H1 (cell line): ENCODE measurements at regions not wholly inside any gene's neighbourhood (a gene's known extent, or its start where the extent isn't known, plus 50 kb on each side); places are given as distances from the start of the nearest gene placed in this dataset.

Source experiments
- CTCF ChIA-PET: fragments of 300-600 bp; sonication (Branson Sonifier 250); formaldehyde crosslinking; loops from one replicate; lab custom pipeline; 2021; ENCODE audit not compliant: partially characterized antibody; lab: Charles Lee
- POLR2A ChIA-PET: fragments of 300-600 bp; sonication (Branson Sonifier 250); formaldehyde crosslinking; loops from one replicate; lab custom pipeline; 2021; ENCODE audit warnings: inconsistent platforms; ENCODE audit not compliant: partially characterized antibody; lab: Charles Lee
- DNase-seq, 2 experiments: peaks; one replicate each; pipeline versions ENCODE4 v3.0.0 to v3.0.0-alpha.2; 2010 to 2022; ENCODE audit warnings: low spot score in 2 of 2, low read depth in 1 of 2, mixed read lengths in 1 of 2
- FAIRE-seq: peaks from 2 replicates; lab custom pipeline; 2011; peaks lifted over from hg19 to GRCh38; lab: Jason Lieb, UNC
- H2AFZ ChIP-seq: 2 replicates; pipeline ENCODE4 v1.8.1; 2012; ENCODE audit warnings: low read length, inconsistent platforms
- H2AK5ac ChIP-seq: 2 replicates; pipeline ENCODE4 v1.6.1; 2013; ENCODE audit warnings: low read depth, low read length
- H2BK120ac ChIP-seq: replicated peaks from 2 replicates; pipeline ENCODE3; 2013; ENCODE audit warnings: low read depth, low read length, inconsistent platforms
- H2BK12ac ChIP-seq: 2 replicates; pipeline ENCODE4 v1.6.1; 2013; ENCODE audit warnings: low read depth, low read length
- H2BK15ac ChIP-seq: 2 replicates; pipeline ENCODE4 v1.6.1; 2013; ENCODE audit warnings: low read length
- H2BK20ac ChIP-seq: 2 replicates; pipeline ENCODE4 v1.6.1; 2013; ENCODE audit warnings: low read length
- H2BK5ac ChIP-seq: 2 replicates; pipeline ENCODE4 v1.6.1; 2013; ENCODE audit warnings: low read depth, low read length
- H3K14ac ChIP-seq: 2 replicates; pipeline ENCODE4 v1.6.1; 2013; ENCODE audit warnings: inconsistent platforms; ENCODE audit not compliant: insufficient read length
- H3K18ac ChIP-seq: 2 replicates; pipeline ENCODE4 v1.6.1; 2013; ENCODE audit warnings: low read length; ENCODE audit errors: extremely low read depth
- H3K23ac ChIP-seq: 2 replicates; pipeline ENCODE4 v1.6.1; 2013; ENCODE audit warnings: inconsistent platforms; ENCODE audit not compliant: insufficient read length
- H3K23me2 ChIP-seq: 2 replicates; pipeline ENCODE4 v1.6.1; 2013; ENCODE audit warnings: low read depth, low read length
- H3K27ac ChIP-seq: 2 replicates; pipeline ENCODE4 v1.6.1; 2011; ENCODE audit warnings: low read depth, low read length, inconsistent platforms
- H3K27me3 ChIP-seq, 4 experiments: replicated peaks in 1 of 4; 1 replicate in 1 of 4; 2 replicates in 3 of 4; pipeline versions ENCODE4 v1.6.1 to v1.8.1; 2011 to 2013; ENCODE audit warnings: low read length in 3 of 4, mild to moderate bottlenecking in 3 of 4, inconsistent platforms in 2 of 4, mixed read lengths in 2 of 4, moderate library complexity in 1 of 4; ENCODE audit not compliant: control insufficient read depth in 3 of 4, insufficient read depth in 3 of 4; ENCODE audit errors: extremely low read depth in 1 of 4
- H3K36me3 ChIP-seq, 4 experiments: 2 replicates each; pipeline versions ENCODE4 v1.6.1 to v1.8.1; 2011 to 2013; ENCODE audit warnings: mild to moderate bottlenecking in 4 of 4, low read length in 3 of 4, moderate library complexity in 2 of 4, control low read depth in 1 of 4, inconsistent platforms in 1 of 4; ENCODE audit not compliant: insufficient read depth in 4 of 4, control insufficient read depth in 2 of 4
- H3K4ac ChIP-seq: replicated peaks from 2 replicates; pipeline ENCODE3; 2013; ENCODE audit warnings: low read length, low read depth, mixed read lengths, inconsistent platforms; ENCODE audit not compliant: insufficient read length
- H3K4me1 ChIP-seq, 4 experiments: replicated peaks in 1 of 4; 1 replicate in 1 of 4; 2 replicates in 3 of 4; pipeline versions ENCODE4 v1.6.1 to v1.8.1; 2011 to 2013; ENCODE audit warnings: low read length in 3 of 4, inconsistent platforms in 2 of 4, mixed read lengths in 1 of 4; ENCODE audit not compliant: insufficient read depth in 4 of 4, control insufficient read depth in 3 of 4
- H3K4me2 ChIP-seq, 2 experiments: 2 replicates each; pipeline versions ENCODE4 v1.6.1 to v1.8.1; 2011 to 2013; ENCODE audit warnings: low read depth in 2 of 2, low read length in 2 of 2, control low read depth in 1 of 2, inconsistent platforms in 1 of 2, mild to moderate bottlenecking in 1 of 2; ENCODE audit not compliant: insufficient read depth in 1 of 2
- H3K4me3 ChIP-seq, 4 experiments: fragments of 200-600, 300-600 bp in 1 of 4; sonication (generic), shearing (Covaris generic), sonication (Bioruptor Twin) in 1 of 4; 2 replicates each; pipeline versions ENCODE4 v1.5.1 to v1.8.1; 2011 to 2016; ENCODE audit warnings: low read length in 4 of 4, low read depth in 3 of 4, control low read depth in 2 of 4, inconsistent platforms in 2 of 4, mild to moderate bottlenecking in 2 of 4, mixed read lengths in 1 of 4, moderate library complexity in 1 of 4; ENCODE audit not compliant: insufficient read depth in 2 of 4; ENCODE audit errors: extremely low read depth in 1 of 4
- H3K56ac ChIP-seq: replicated peaks from 2 replicates; pipeline ENCODE3; 2013; ENCODE audit warnings: low read depth, mild to moderate bottlenecking, mixed read lengths, low read length, inconsistent platforms; ENCODE audit not compliant: insufficient read length
- H3K79me1 ChIP-seq: 2 replicates; pipeline ENCODE4 v1.6.1; 2013; ENCODE audit warnings: low read depth, low read length, control low read depth
- H3K79me2 ChIP-seq, 2 experiments: 2 replicates each; pipeline versions ENCODE4 v1.6.1 to v1.8.1; 2012 to 2013; ENCODE audit warnings: low read length in 2 of 2, mild to moderate bottlenecking in 2 of 2, inconsistent platforms in 1 of 2; ENCODE audit not compliant: insufficient read depth in 2 of 2, control insufficient read depth in 1 of 2
- H3K9ac ChIP-seq, 4 experiments: replicated peaks in 1 of 4; 1 replicate in 1 of 4; 2 replicates in 3 of 4; pipeline versions ENCODE4 v1.6.1 to v1.8.1; 2011 to 2013; ENCODE audit warnings: low read depth in 3 of 4, low read length in 3 of 4, control low read depth in 2 of 4, mild to moderate bottlenecking in 2 of 4, moderate library complexity in 2 of 4, inconsistent platforms in 1 of 4; ENCODE audit errors: extremely low read depth in 1 of 4
- H3K9me3 ChIP-seq, 2 experiments: 2 replicates each; pipeline versions ENCODE4 v1.6.1 to v1.8.1; 2012 to 2013; ENCODE audit warnings: mild to moderate bottlenecking in 2 of 2, moderate library complexity in 2 of 2, control low read depth in 1 of 2, inconsistent platforms in 1 of 2, low read depth in 1 of 2, low read length in 1 of 2, mixed read lengths in 1 of 2; ENCODE audit not compliant: insufficient read depth in 2 of 2
- H4K20me1 ChIP-seq, 2 experiments: replicated peaks in 1 of 2; 2 replicates each; pipeline versions ENCODE3 to v1.8.1; 2011 to 2013; ENCODE audit warnings: inconsistent platforms in 2 of 2, low read length in 2 of 2, mild to moderate bottlenecking in 1 of 2; ENCODE audit not compliant: insufficient read depth in 2 of 2, control insufficient read depth in 1 of 2
- H4K5ac ChIP-seq: 2 replicates; pipeline ENCODE4 v1.6.1; 2013; ENCODE audit warnings: low read length, low read depth, mixed read lengths, inconsistent platforms; ENCODE audit not compliant: insufficient read length
- H4K8ac ChIP-seq: 2 replicates; pipeline ENCODE4 v1.8.0; 2013; ENCODE audit warnings: mild to moderate bottlenecking, moderate library complexity, low read length, inconsistent platforms; ENCODE audit not compliant: insufficient read depth; ENCODE audit errors: extremely low read depth
- H4K91ac ChIP-seq: replicated peaks from 2 replicates; pipeline ENCODE3; 2013; ENCODE audit warnings: low read length, mixed read lengths, inconsistent platforms; ENCODE audit not compliant: insufficient read length
- EGR1 ChIP-seq: IDR thresholded peaks from 2 replicates; pipeline ENCODE4 v1.6.1; 2011; ENCODE audit warnings: low read depth, low read length, borderline replicate concordance
- EZH2 ChIP-seq: fragments of 200-600 bp; sonication (generic); IDR thresholded peaks from 2 replicates; pipeline ENCODE4 v1.7.1; 2012; ENCODE audit warnings: low read depth, mild to moderate bottlenecking, moderate library complexity, low read length, inconsistent platforms; ENCODE audit not compliant: severe bottlenecking
- WGBS, 2 experiments: shearing (Covaris generic) in 1 of 2; methylation state at CpG; one replicate each; pipeline versions ENCODE4 v1.1.6 to v1.1.7; 2013 to 2015; ENCODE audit warnings: low lambda C conversion rate in 2 of 2, mixed read lengths in 2 of 2, inconsistent platforms in 1 of 2, low coverage in 1 of 2, missing lambda C conversion rate in 1 of 2; ENCODE audit not compliant: insufficient replicate concordance in 2 of 2, insufficient coverage in 1 of 2, insufficient read length in 1 of 2; ENCODE audit errors: extremely low coverage in 1 of 2, missing lambda C conversion rate in 1 of 2; 5-methylcytosine and 5-hydroxymethylcytosine counted together

- H3K23ac ChIP-seq: no peak overlapping the region
- no peak overlapping the region for H4K5ac ChIP-seq
Observed at GRCh38 chr14:85420707-85421106, 109.2 kb upstream of the FLRT2 start.

More at GRCh38 chr14:85420707-85421106, 109.2 kb upstream of the FLRT2 start:
- DNase-seq: no peak
- Histone ChIP-seq H3K27ac (no peak overlapping the region), H3K27me3 (no peaks in the 10 kb centered on the region), H3K36me3 (no peaks in the 10 kb centered on the region), H2BK5ac (no peak overlapping the region), H3K4me2 (no peak overlapping the region), H3K4me3 (no peak overlapping the region), H3K79me1 (no peaks in the 10 kb centered on the region), H3K9me3 (no peaks in the 10 kb centered on the region), H4K91ac (no peak overlapping the region), H2BK20ac (no peak overlapping the region), H3K4me1 (no peaks in the 10 kb centered on the region), H2BK120ac (no peak overlapping the region), H3K4ac (no peak overlapping the region), H3K79me2 (no peaks in the 10 kb centered on the region), H2AK5ac (no peak overlapping the region), H2AFZ (no peak overlapping the region), H2BK12ac (no peak overlapping the region), H3K14ac (no peak overlapping the region), H4K8ac (no peak overlapping the region), H4K20me1 (no peaks in the 10 kb centered on the region), H2BK15ac (no peak overlapping the region), H3K9ac (no peak overlapping the region), H3K23me2 (no peaks in the 10 kb centered on the region), H3K56ac (no peak overlapping the region), H3K18ac (no peak overlapping the region)
- ChIA-PET CTCF (interaction anchor here (1.4 kb wide), 1 partner anchor 108 kb away, joined by 4 read pairs; no protein-coding TSS in a partner anchor), POLR2A (no interaction called here)
- TF ChIP-seq EZH2 (no peak), EGR1 (no peak)
- no peak for FAIRE-seq
- WGBS, 2 experiments: 98% methylated on average over 5 of the region's 5 CpGs; no CpG with 5 or more reads in 1 of the 2 experiments
